Activated T-cell treated with anti-CD3 and anti-CD28 coated beads, Interleukin-2, amount 50 U/mL, for 72 hours (primary cell): ENCODE measurements at regions not wholly inside any gene's neighbourhood (a gene's known extent, or its start where the extent isn't known, plus 50 kb on each side); places are given as distances from the start of the nearest gene placed in this dataset.
"Not testable (repeated sequence)": the region's sequence is repeated elsewhere in the genome, so short reads cannot be mapped to it uniquely, and the experiment has no call there.

Experiments
- ATAC-seq, 2 donors: fragments of 150-1000 bp; cut with Tn5 transposase; replicated peaks in 1 of 2; 2 replicates each; pipeline ENCODE4 v1.10.0; 2021; ENCODE audit warnings: moderate library complexity in 2 of 2, mild to moderate bottlenecking in 1 of 2
- DNase-seq, 2 donors: peaks; one replicate each; pipeline ENCODE4 v3.0.0; 2021 to 2022; ENCODE audit warnings: mixed read lengths in 1 of 2
- H3K27ac Mint-ChIP-seq: one replicate; pipeline ENCODE4 v1.8.0; 2022; ENCODE audit warnings: mild to moderate bottlenecking, moderate library complexity, mixed read lengths
- H3K27me3 Mint-ChIP-seq: one replicate; pipeline ENCODE4 v1.8.0; 2022; ENCODE audit warnings: low read depth, mixed read lengths
- H3K36me3 Mint-ChIP-seq, 2 donors: one replicate each; pipeline ENCODE4 v1.8.0; 2022; ENCODE audit warnings: mixed read lengths in 2 of 2, mild to moderate bottlenecking in 1 of 2; ENCODE audit not compliant: insufficient read depth in 2 of 2
- H3K4me1 Mint-ChIP-seq: one replicate; pipeline ENCODE4 v1.8.0; 2022; ENCODE audit warnings: low read depth, mixed read lengths
- H3K4me3 Mint-ChIP-seq, 2 donors: one replicate each; pipeline ENCODE4 v1.8.0; 2022; ENCODE audit warnings: mild to moderate bottlenecking in 2 of 2, mixed read lengths in 2 of 2, moderate library complexity in 2 of 2
- H3K9me3 Mint-ChIP-seq, 2 donors: one replicate each; pipeline ENCODE4 v1.8.0; 2022; ENCODE audit warnings: mixed read lengths in 2 of 2

- peak overlapping the region; percentile 33 to 68 for H3K4me3 Mint-ChIP-seq
- H3K27ac Mint-ChIP-seq = peak overlapping the region; percentile 86
Measured at GRCh38 chr6:135112951-135113350, 58.3 kb upstream of the HBS1L start.

GRCh38 chr6:135110261-135110781 is 55.7 kb upstream of the HBS1L start:
- ATAC-seq, H3K4me3 Mint-ChIP-seq, DNase-seq, H3K27me3 Mint-ChIP-seq, H3K27ac Mint-ChIP-seq, H3K9me3 Mint-ChIP-seq: not testable (repeated sequence)
- H3K4me1 Mint-ChIP-seq = peaks cover 48% of the 10 kb centered on the region
- H3K36me3 Mint-ChIP-seq = peaks cover 12 to 13% of the 10 kb centered on the region in 2 donors

More at GRCh38 chr6:135112951-135113350, 58.3 kb upstream of the HBS1L start:
- not testable (repeated sequence) for H3K36me3 Mint-ChIP-seq, ATAC-seq, DNase-seq, H3K9me3 Mint-ChIP-seq, H3K27me3 Mint-ChIP-seq
- peaks cover 68% of the 10 kb centered on the region for H3K4me1 Mint-ChIP-seq

GRCh38 chr6:135109761-135110160 is 55.1 kb upstream of the HBS1L start:
- ATAC-seq (no peak), DNase-seq (no peak)
- H3K9me3 Mint-ChIP-seq = peaks cover 3 to 7% of the 10 kb centered on the region in 2 donors
- peaks cover 12 to 16% of the 10 kb centered on the region in 2 donors for H3K36me3 Mint-ChIP-seq
- peaks cover 48% of the 10 kb centered on the region for H3K4me1 Mint-ChIP-seq
- no peak overlapping the region for H3K4me3 Mint-ChIP-seq
- H3K27me3 Mint-ChIP-seq = no peaks in the 10 kb centered on the region
- no peak overlapping the region for H3K27ac Mint-ChIP-seq

GRCh38 chr6:135108692-135109091 is 54.1 kb upstream of the HBS1L start:
- H3K9me3 Mint-ChIP-seq = peaks cover 3 to 7% of the 10 kb centered on the region in 2 donors
- no peaks in the 10 kb centered on the region for H3K27me3 Mint-ChIP-seq
- peaks cover 49% of the 10 kb centered on the region for H3K4me1 Mint-ChIP-seq
- peaks cover 12 to 16% of the 10 kb centered on the region in 2 donors for H3K36me3 Mint-ChIP-seq
- ATAC-seq = no peak
- H3K4me3 Mint-ChIP-seq = no peak overlapping the region
- H3K27ac Mint-ChIP-seq = no peak overlapping the region
- DNase-seq = no peak

GRCh38 chr6:135106611-135107010 is 52.0 kb upstream of the HBS1L start:
- Mint-ChIP-seq H3K9me3 (peaks cover 2 to 3% of the 10 kb centered on the region in 2 donors), H3K4me3 (no peak overlapping the region), H3K27me3 (no peaks in the 10 kb centered on the region), H3K4me1 (peaks cover 50% of the 10 kb centered on the region), H3K36me3 (peaks cover 4 to 10% of the 10 kb centered on the region in 2 donors), H3K27ac (no peak overlapping the region)
- DNase-seq (no peak), ATAC-seq (no peak)

- DNase-seq (no peak), ATAC-seq (no peak)
- H3K36me3 Mint-ChIP-seq = peaks cover 4 to 9% of the 10 kb centered on the region in 2 donors
- peaks cover 2 to 3% of the 10 kb centered on the region in 2 donors for H3K9me3 Mint-ChIP-seq
- H3K4me1 Mint-ChIP-seq = peaks cover 50% of the 10 kb centered on the region
- H3K27me3 Mint-ChIP-seq = no peaks in the 10 kb centered on the region
- H3K27ac Mint-ChIP-seq = no peak overlapping the region
- H3K4me3 Mint-ChIP-seq = no peak overlapping the region
Measured at GRCh38 chr6:135105710-135106109, 51.1 kb upstream of the HBS1L start.

- peaks cover 2 to 3% of the 10 kb centered on the region in 2 donors for H3K9me3 Mint-ChIP-seq
- no peaks in the 10 kb centered on the region for H3K27me3 Mint-ChIP-seq
- peaks cover 50% of the 10 kb centered on the region for H3K4me1 Mint-ChIP-seq
- ATAC-seq (no peak), DNase-seq (no peak)
- H3K27ac Mint-ChIP-seq = no peak overlapping the region
- peaks cover 4 to 9% of the 10 kb centered on the region in 2 donors for H3K36me3 Mint-ChIP-seq
- no peak overlapping the region for H3K4me3 Mint-ChIP-seq
Measured at GRCh38 chr6:135105299-135105698, 50.7 kb upstream of the HBS1L start.
